ENCODE measurements at regions not wholly inside any gene's neighbourhood (a gene's known extent, or its start where the extent isn't known, plus 50 kb on each side); places are given as distances from the start of the nearest gene placed in this dataset.

GRCh38 chr6:8857160-8857559 is 421.8 kb upstream of the SLC35B3 start:
- TF ChIP-seq CTCF (conservative IDR thresholded peaks at IDR 0.05; ENCODE audit: low read depth, low read length) = no peak
- TF ChIP-seq EZH2phosphoT487 (IDR thresholded peaks at IDR 0.05; ENCODE audit: borderline replicate concordance, low read length) = no peak
- TF ChIP-seq EZH2 (IDR thresholded peaks at IDR 0.05; ENCODE audit: low read length, unreplicated experiment) = no peak

Measured in PC-3 (cell line).